CD4-positive, alpha-beta T cell (primary cell): ENCODE measurements at regions not wholly inside any gene's neighbourhood (a gene's known extent, or its start where the extent isn't known, plus 50 kb on each side); places are given as distances from the start of the nearest gene placed in this dataset.
"Not testable (repeated sequence)": the region's sequence is repeated elsewhere in the genome, so short reads cannot be mapped to it uniquely, and the experiment has no call there.

ENCODE experiments used
- ATAC-seq: fragments of 200-7000 bp; cut with Tn5 transposase; one replicate; pipeline ENCODE4 v1.10.0; 2022; ENCODE audit warnings: mild to moderate bottlenecking; ENCODE audit not compliant: poor library complexity
- CTCF ChIA-PET: fragments of 350-600 bp; sonication (Branson Sonifier 250); formaldehyde crosslinking; loops from one replicate; lab custom pipeline; 2021; ENCODE audit warnings: antibody characterized with exemption, inconsistent platforms; lab: Charles Lee
- POLR2A ChIA-PET: fragments of 350-600 bp; sonication (Branson Sonifier 250); formaldehyde crosslinking; loops from one replicate; lab custom pipeline; 2021; ENCODE audit warnings: antibody characterized with exemption, inconsistent platforms; lab: Charles Lee
- DNase-seq, 14 experiments: peaks; one replicate each; pipeline ENCODE4 v3.0.0-alpha.2; 2013 to 2020; ENCODE audit warnings: mixed read lengths in 2 of 14
- H3K27ac ChIP-seq, 2 donors: one replicate each; pipeline versions ENCODE4 v1.5.1 to v1.7.0; 2013; ENCODE audit warnings: low read length in 2 of 2, low read depth in 1 of 2, mild to moderate bottlenecking in 1 of 2
- H3K27me3 ChIP-seq, 2 experiments: 1 replicate in 1 of 2; 2 replicates in 1 of 2; pipeline versions ENCODE4 v1.6.1 to v1.7.0; 2013; ENCODE audit warnings: low read length in 2 of 2, control low read depth in 1 of 2, mild to moderate bottlenecking in 1 of 2, moderate library complexity in 1 of 2; ENCODE audit not compliant: insufficient read depth in 2 of 2, control insufficient read depth in 1 of 2
- H3K36me3 ChIP-seq: one replicate; pipeline ENCODE4 v1.6.1; 2013; ENCODE audit warnings: low read length, control low read depth; ENCODE audit not compliant: insufficient read depth
- H3K4me1 ChIP-seq: one replicate; pipeline ENCODE4 v1.6.1; 2013; ENCODE audit warnings: low read length, control low read depth; ENCODE audit not compliant: insufficient read depth
- H3K4me3 ChIP-seq: one replicate; pipeline ENCODE4 v1.5.1; 2013; ENCODE audit warnings: mild to moderate bottlenecking, low read length, moderate library complexity
- H3K9me3 ChIP-seq, 2 experiments: 1 replicate in 1 of 2; 2 replicates in 1 of 2; pipeline versions ENCODE4 v1.6.1 to v1.7.0; 2013; ENCODE audit warnings: low read length in 2 of 2, mild to moderate bottlenecking in 2 of 2, control low read depth in 1 of 2, moderate library complexity in 1 of 2; ENCODE audit not compliant: control insufficient read depth in 1 of 2, insufficient read depth in 1 of 2
- H3K27ac Mint-ChIP-seq: one replicate; pipeline ENCODE4 v1.8.0; 2020; ENCODE audit warnings: mixed read lengths
- H3K27me3 Mint-ChIP-seq: one replicate; pipeline ENCODE4 v1.8.0; 2021; ENCODE audit warnings: mixed read lengths
- H3K36me3 Mint-ChIP-seq: one replicate; pipeline ENCODE4 v1.8.0; 2021; ENCODE audit warnings: low read depth, mixed read lengths
- H3K4me1 Mint-ChIP-seq: one replicate; pipeline ENCODE4 v1.8.0; 2021; ENCODE audit warnings: low read depth, mixed read lengths
- H3K4me3 Mint-ChIP-seq: one replicate; pipeline ENCODE4 v1.8.0; 2020; ENCODE audit warnings: mild to moderate bottlenecking, mixed read lengths
- H3K9me3 Mint-ChIP-seq: one replicate; pipeline ENCODE4 v1.8.0; 2020; ENCODE audit warnings: mixed read lengths
- CTCF ChIP-seq: fragments of 200-600 bp; IDR thresholded peaks from one replicate; pipeline ENCODE4 v1.8.0; 2022; ENCODE audit warnings: antibody characterized with exemption, mild to moderate bottlenecking
- intact Hi-C, 2 experiments: fragments of 100-400 bp; cut with DNase I in 1 of 2; cut with micrococcal nuclease in 1 of 2; formaldehyde crosslinking; loops; one replicate each; pipeline versions ENCODE4 v1.15.1 to v1.9.0; 2023 to 2025; cut with DNase I, micrococcal nuclease

DNA sequence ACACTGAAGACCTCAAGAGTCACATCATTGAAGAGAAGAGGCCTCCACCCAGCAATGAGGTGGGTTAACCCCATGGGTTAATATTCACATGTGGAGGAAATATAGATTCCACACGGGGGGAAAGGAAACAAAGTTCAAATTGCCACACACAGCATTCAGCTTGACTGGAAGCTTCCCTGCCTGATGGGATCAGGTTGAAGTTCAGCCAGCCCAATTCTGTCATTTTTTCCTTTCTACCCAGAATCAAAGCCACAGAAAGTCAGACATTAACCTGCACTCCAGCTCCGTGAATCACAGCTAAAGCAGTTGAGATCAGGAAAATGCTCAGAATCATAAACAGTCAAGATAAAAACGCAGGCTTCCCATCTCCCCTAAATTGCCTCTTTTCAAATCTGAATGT is 208.7 kb upstream of the OBI1 start:
- H3K4me3 ChIP-seq = no peak overlapping the region
- ATAC-seq = no peak
- H3K27ac ChIP-seq = no peak overlapping the region
- no peaks in the 10 kb centered on the region for H3K4me1 Mint-ChIP-seq
- H3K36me3 Mint-ChIP-seq = no peaks in the 10 kb centered on the region
- no peaks in the 10 kb centered on the region for H3K9me3 Mint-ChIP-seq
- H3K27me3 ChIP-seq = no peaks in the 10 kb centered on the region
- TF ChIP-seq CTCF = no peak
- DNase-seq = no peak
- ChIA-PET CTCF (no interaction called here), POLR2A (no interaction called here)
- peaks cover 12% of the 10 kb centered on the region for H3K27me3 Mint-ChIP-seq
- H3K4me3 Mint-ChIP-seq = no peak overlapping the region
- intact Hi-C loops = no loop called here
- peaks cover 0 to 6% of the 10 kb centered on the region in 2 experiments for H3K9me3 ChIP-seq
- no peaks in the 10 kb centered on the region for H3K36me3 ChIP-seq
- no peaks in the 10 kb centered on the region for H3K4me1 ChIP-seq
- no peak overlapping the region for H3K27ac Mint-ChIP-seq

GRCh38 chr13:78866076-78866475 is 207.1 kb upstream of the OBI1 start:
- CTCF ChIA-PET, H3K4me1 Mint-ChIP-seq, H3K36me3 Mint-ChIP-seq, H3K36me3 ChIP-seq, DNase-seq, H3K27me3 ChIP-seq, H3K9me3 ChIP-seq, POLR2A ChIA-PET, H3K27ac ChIP-seq, H3K4me3 ChIP-seq, intact Hi-C loops, H3K9me3 Mint-ChIP-seq, H3K4me3 Mint-ChIP-seq, H3K27ac Mint-ChIP-seq, ATAC-seq, H3K4me1 ChIP-seq: not testable (repeated sequence)
- H3K27me3 Mint-ChIP-seq = peaks cover 17% of the 10 kb centered on the region

- H3K4me1 ChIP-seq = no peaks in the 10 kb centered on the region
- no peak overlapping the region for H3K27ac ChIP-seq
- Mint-ChIP-seq H3K27ac (no peak overlapping the region), H3K4me3 (no peak overlapping the region), H3K9me3 (no peaks in the 10 kb centered on the region), H3K4me1 (no peaks in the 10 kb centered on the region), H3K36me3 (no peaks in the 10 kb centered on the region), H3K27me3 (peaks cover 17% of the 10 kb centered on the region)
- ChIA-PET CTCF (interaction anchor here (0.6 kb wide), 1 partner anchor 732 kb away, joined by 3 read pairs; no protein-coding TSS in a partner anchor), POLR2A (no interaction called here)
- no peaks in the 10 kb centered on the region for H3K27me3 ChIP-seq
- H3K9me3 ChIP-seq = peaks cover 0 to 14% of the 10 kb centered on the region in 2 experiments
- no peak overlapping the region for H3K4me3 ChIP-seq
- ATAC-seq (no peak), DNase-seq (no peak)
- TF ChIP-seq CTCF = no peak
- intact Hi-C loops = no loop called here
- no peaks in the 10 kb centered on the region for H3K36me3 ChIP-seq
Measured at GRCh38 chr13:78862446-78862845, 203.5 kb upstream of the OBI1 start.

DNA sequence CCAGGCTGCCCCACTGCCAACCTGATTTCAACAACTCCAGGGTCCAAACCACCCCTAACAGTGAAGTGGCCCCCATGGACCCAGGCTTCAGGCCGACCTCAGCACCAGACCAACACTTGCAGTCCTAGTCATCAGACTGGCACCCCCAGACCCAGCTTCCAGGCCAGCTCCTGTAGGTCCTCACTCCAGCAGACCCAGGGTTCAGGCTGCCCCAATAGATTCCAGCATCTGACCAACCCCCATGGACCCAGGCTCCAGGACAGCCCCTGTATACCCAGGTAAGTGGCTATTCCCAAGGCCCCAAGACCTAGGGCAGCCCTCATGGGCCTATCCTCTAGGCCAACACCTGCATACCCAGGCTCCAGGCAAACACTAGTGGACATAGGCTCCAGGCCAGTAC is 193.8 kb upstream of the OBI1 start:
- Histone ChIP-seq H3K4me3 (no peak overlapping the region), H3K27ac (no peak overlapping the region), H3K27me3 (no peaks in the 10 kb centered on the region), H3K4me1 (no peaks in the 10 kb centered on the region), H3K36me3 (no peaks in the 10 kb centered on the region), H3K9me3 (peaks cover 11 to 13% of the 10 kb centered on the region in 2 experiments)
- DNase-seq (no peak), ATAC-seq (no peak)
- CTCF ChIA-PET = no interaction called here
- no peak for TF ChIP-seq CTCF
- H3K36me3 Mint-ChIP-seq = no peaks in the 10 kb centered on the region
- intact Hi-C loops = no loop called here
- peaks cover 4% of the 10 kb centered on the region for H3K27me3 Mint-ChIP-seq
- POLR2A ChIA-PET = no interaction called here
- no peak overlapping the region for H3K27ac Mint-ChIP-seq
- peaks cover 10% of the 10 kb centered on the region for H3K9me3 Mint-ChIP-seq
- no peaks in the 10 kb centered on the region for H3K4me1 Mint-ChIP-seq
- no peak overlapping the region for H3K4me3 Mint-ChIP-seq
